Retinal pigment epithelial cell (primary cell): ENCODE measurements at regions not wholly inside any gene's neighbourhood (a gene's known extent, or its start where the extent isn't known, plus 50 kb on each side); places are given as distances from the start of the nearest gene placed in this dataset.
A peak's percentile ranks its signal among the peaks of the same experiment; 100 is the strongest.

Source experiments
- DNase-seq: peaks from one replicate; pipeline ENCODE4 v3.0.0-alpha.2; 2010; ENCODE audit warnings: low read depth
- H3K4me3 ChIP-seq: 2 replicates; pipeline ENCODE4 v1.5.1; 2011; ENCODE audit warnings: mild to moderate bottlenecking, low read length, control low read depth, moderate library complexity
- TF ChIP-seq, protein P1 (sequence below): conservative IDR thresholded peaks from 2 replicates; pipeline ENCODE4 v1.5.1; 2011; ENCODE audit warnings: low read depth, low read length, control low read depth, inconsistent platforms

DNA sequence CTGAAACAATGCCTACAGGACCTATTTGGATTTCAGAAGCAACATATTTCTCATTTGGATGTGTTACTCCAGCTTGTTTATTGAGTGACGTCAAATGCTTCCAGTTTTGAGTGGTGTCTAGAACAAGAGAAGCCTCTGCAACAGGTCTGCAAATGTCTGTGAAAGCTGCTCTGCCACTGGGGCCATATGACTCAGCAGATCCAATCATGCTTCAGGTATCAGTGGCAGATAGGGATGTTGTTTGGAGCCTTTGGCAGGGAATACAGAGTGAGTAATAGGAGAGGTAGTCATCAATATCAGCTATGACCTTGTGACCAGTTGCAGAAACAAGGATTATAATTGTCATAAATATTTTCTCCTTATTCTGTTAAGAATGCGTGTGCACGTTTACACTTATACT, 141.1 kb upstream of the ZXDA start:
- no peak for DNase-seq
- TF ChIP-seq, protein P1, sequence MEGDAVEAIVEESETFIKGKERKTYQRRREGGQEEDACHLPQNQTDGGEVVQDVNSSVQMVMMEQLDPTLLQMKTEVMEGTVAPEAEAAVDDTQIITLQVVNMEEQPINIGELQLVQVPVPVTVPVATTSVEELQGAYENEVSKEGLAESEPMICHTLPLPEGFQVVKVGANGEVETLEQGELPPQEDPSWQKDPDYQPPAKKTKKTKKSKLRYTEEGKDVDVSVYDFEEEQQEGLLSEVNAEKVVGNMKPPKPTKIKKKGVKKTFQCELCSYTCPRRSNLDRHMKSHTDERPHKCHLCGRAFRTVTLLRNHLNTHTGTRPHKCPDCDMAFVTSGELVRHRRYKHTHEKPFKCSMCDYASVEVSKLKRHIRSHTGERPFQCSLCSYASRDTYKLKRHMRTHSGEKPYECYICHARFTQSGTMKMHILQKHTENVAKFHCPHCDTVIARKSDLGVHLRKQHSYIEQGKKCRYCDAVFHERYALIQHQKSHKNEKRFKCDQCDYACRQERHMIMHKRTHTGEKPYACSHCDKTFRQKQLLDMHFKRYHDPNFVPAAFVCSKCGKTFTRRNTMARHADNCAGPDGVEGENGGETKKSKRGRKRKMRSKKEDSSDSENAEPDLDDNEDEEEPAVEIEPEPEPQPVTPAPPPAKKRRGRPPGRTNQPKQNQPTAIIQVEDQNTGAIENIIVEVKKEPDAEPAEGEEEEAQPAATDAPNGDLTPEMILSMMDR: no peak
- H3K4me3 ChIP-seq: no peak overlapping the region

DNA sequence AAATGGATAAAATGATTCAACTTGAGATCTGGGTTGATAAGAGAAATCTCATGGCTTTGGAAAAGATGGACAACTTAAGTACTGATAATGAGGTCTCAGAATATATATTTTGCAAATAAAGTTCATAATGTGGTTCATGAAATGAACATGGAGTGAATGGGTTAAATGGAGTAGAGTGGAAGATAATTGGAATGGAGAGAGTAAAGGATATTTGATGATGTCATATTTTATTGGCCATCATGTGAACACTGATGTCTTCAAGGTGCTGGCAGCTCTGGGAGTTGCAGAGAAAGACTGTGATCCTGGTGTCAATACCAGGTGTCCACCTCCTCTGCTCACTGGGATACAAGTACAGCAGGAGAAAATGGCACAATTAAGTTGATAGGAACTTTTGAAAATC, 133.9 kb upstream of the ZXDA start:
- DNase-seq: no peak
- TF ChIP-seq, protein P1: no peak
- H3K4me3 ChIP-seq: no peak overlapping the region

DNA sequence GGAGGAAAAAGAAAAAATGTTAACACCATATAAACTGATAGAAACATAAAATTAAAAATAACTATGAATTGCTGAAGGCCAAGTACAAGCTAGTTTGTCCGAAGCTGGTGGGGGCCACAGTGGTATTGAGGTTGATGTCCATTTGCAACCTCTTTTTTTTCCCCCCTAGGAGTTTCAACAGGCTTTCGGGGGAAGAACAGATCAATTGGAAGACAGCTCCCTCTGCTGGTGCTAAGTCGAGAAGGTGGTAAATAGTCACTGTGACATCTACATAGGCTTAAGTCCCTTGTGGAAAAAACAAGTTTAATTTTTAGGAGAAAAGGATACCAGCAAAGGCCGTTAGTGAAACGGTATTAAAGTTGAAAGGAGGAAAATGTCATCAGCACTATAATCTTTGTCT, 115.7 kb upstream of the ZXDA start:
- H3K4me3 ChIP-seq: no peak overlapping the region
- TF ChIP-seq, protein P1: peak; percentile 40
- no peak for DNase-seq

DNA sequence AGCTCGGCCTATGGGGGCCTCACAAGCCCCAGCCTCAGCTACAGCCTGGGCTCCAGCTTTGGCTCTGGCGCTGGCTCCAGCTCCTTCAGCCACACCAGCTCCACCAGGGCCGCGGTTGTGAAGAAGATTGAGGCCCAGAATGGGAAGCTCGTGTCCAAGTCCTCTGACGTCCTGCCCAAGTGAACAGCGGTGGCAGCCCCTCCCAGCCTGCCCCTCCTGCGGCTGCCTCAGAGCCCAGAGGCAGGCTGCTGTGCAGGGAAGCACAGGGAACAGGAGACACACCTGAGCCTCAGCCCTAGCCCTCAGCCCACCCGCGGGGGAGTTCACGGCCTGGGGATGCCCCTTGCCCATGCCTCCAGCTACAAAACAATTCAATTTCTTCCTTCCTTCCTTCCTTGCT, 75.7 kb upstream of the ZXDA start:
- H3K4me3 ChIP-seq: no peak overlapping the region
- TF ChIP-seq, protein P1: no peak
- DNase-seq: no peak

DNA sequence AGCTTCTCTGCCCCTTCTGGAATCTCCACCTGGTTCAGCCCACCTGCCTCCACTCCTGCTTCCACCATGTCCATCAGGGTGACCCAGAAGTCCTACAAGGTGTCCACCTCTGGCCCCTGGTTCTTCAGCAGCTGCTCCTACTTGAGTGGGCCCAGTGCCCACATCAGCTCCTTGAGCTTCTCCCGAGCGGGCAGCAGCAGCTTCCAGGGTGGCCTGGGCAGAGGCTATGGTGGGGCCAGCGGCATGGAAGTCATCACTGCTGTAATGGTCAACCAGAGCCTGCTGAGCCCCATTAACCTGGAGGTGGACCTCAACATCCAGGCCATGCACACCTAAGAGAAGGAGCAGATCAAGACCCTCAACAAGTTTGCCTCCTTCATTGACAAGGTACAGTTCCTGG, 74.4 kb upstream of the ZXDA start:
- no peak overlapping the region for H3K4me3 ChIP-seq
- DNase-seq: no peak
- TF ChIP-seq, protein P1: no peak

DNA sequence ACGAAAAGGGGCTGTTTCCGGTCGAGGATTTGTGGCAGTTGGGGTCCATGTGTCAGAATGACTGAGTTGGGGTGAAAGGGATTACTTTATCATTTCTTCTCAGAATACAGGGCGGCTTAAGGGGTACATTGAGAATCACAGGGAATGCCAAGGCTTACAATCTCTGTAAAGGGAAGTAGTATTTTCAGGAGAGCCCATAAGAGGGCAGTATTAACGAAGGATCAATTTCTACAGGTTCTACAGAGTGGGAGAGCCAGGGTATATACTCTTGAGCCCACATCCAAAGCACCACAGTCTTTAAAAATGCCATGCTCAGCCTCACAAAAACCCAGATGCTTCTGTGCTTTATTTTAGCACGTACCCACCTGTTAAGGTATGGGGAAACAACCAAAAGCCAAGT, 67.7 kb upstream of the ZXDA start:
- no peak overlapping the region for H3K4me3 ChIP-seq
- DNase-seq: no peak
- TF ChIP-seq, protein P1: no peak

DNA sequence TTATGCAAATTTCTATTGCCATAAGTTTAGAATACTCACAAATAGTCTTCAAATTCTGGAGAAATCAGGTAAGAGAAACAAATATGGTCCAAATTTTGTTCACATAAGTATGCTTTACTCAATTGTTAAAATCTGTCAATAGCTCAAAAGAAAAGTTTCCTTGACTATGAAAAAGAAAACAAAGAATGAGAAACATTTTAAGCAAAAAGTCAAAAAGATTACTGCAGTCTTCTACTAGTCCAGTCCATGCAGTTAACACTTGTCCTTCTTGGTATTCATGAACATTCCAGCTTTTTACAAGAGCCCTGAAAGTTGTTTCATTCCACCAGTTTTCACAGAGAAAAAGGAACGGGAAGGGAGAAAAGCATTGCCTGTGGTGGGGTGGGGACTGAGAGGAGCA, 54.7 kb upstream of the ZXDA start:
- H3K4me3 ChIP-seq: no peak overlapping the region
- no peak for DNase-seq
- TF ChIP-seq, protein P1: no peak
